DOHH2 (cell line): ENCODE measurements at regions not wholly inside any gene's neighbourhood (a gene's known extent, or its start where the extent isn't known, plus 50 kb on each side); places are given as distances from the start of the nearest gene placed in this dataset.

ENCODE experiments used
- H3F3A ChIP-seq: fragments of 200-600 bp; sonication (generic), shearing (Covaris generic); 2 replicates; pipeline ENCODE4 v1.6.0; 2016; ENCODE audit warnings: antibody characterized with exemption, mild to moderate bottlenecking; ENCODE audit not compliant: control insufficient read depth, insufficient read depth
- H3K27ac ChIP-seq: fragments of 200-600 bp; sonication (generic); 2 replicates; pipeline ENCODE4 v1.5.1; 2014; ENCODE audit warnings: low read depth, mild to moderate bottlenecking, low read length, moderate library complexity
- H3K27me3 ChIP-seq: fragments of 200-600 bp; sonication (generic); 2 replicates; pipeline ENCODE4 v1.6.1; 2014; ENCODE audit warnings: mild to moderate bottlenecking, low read length, mixed read lengths; ENCODE audit not compliant: control insufficient read depth
- H3K36me3 ChIP-seq: fragments of 200-600 bp; sonication (generic); 2 replicates; pipeline ENCODE4 v1.6.1; 2014; ENCODE audit warnings: mild to moderate bottlenecking, low read length, moderate library complexity, mixed read lengths; ENCODE audit not compliant: control insufficient read depth
- H3K4me1 ChIP-seq: fragments of 200-600 bp; sonication (generic); 2 replicates; pipeline ENCODE4 v1.6.1; 2014; ENCODE audit warnings: mild to moderate bottlenecking, low read length, mixed read lengths; ENCODE audit not compliant: control insufficient read depth
- H3K4me2 ChIP-seq: fragments of 200-600 bp; sonication (generic); 2 replicates; pipeline ENCODE4 v1.6.0; 2014; ENCODE audit warnings: mild to moderate bottlenecking, low read length, moderate library complexity
- H3K4me3 ChIP-seq: fragments of 200-600 bp; sonication (generic); 2 replicates; pipeline ENCODE4 v1.5.1; 2014; ENCODE audit warnings: mild to moderate bottlenecking, low read length, mixed read lengths
- H3K79me2 ChIP-seq: fragments of 200-600 bp; sonication (generic); 2 replicates; pipeline ENCODE4 v1.6.1; 2014; ENCODE audit warnings: mild to moderate bottlenecking, low read length, mixed read lengths; ENCODE audit not compliant: control insufficient read depth
- H3K9me2 ChIP-seq: fragments of 200-600 bp; sonication (generic); replicated peaks from 2 replicates; pipeline ENCODE4 v1.6.1; 2014; ENCODE audit warnings: mild to moderate bottlenecking, low read length, mixed read lengths; ENCODE audit not compliant: control insufficient read depth
- H3K9me3 ChIP-seq: fragments of 200-600 bp; sonication (generic); 2 replicates; pipeline ENCODE4 v1.6.1; 2014; ENCODE audit warnings: antibody characterized with exemption, low read length, mixed read lengths; ENCODE audit not compliant: control insufficient read depth, insufficient read depth
- H4K20me1 ChIP-seq: fragments of 200-600 bp; sonication (generic); 2 replicates; pipeline ENCODE4 v1.6.0; 2014; ENCODE audit warnings: low read depth, mild to moderate bottlenecking, antibody characterized with exemption, low read length, moderate library complexity; ENCODE audit not compliant: control insufficient read depth, insufficient read depth
- EZH2phosphoT487 ChIP-seq: fragments of 200-600 bp; sonication (generic); IDR thresholded peaks from 2 replicates; pipeline ENCODE4 v1.6.1; 2017; ENCODE audit warnings: borderline replicate concordance, mild to moderate bottlenecking, antibody characterized with exemption, low read length, moderate library complexity, mixed read lengths
- TF ChIP-seq, protein P1 (sequence below): fragments of 200-600 bp; sonication (generic); IDR thresholded peaks from one replicate; pipeline ENCODE4 v1.5.1; 2014; ENCODE audit warnings: antibody characterized with exemption, mild to moderate bottlenecking, low read depth, low read length; ENCODE audit not compliant: poor library complexity, severe bottlenecking

DNA sequence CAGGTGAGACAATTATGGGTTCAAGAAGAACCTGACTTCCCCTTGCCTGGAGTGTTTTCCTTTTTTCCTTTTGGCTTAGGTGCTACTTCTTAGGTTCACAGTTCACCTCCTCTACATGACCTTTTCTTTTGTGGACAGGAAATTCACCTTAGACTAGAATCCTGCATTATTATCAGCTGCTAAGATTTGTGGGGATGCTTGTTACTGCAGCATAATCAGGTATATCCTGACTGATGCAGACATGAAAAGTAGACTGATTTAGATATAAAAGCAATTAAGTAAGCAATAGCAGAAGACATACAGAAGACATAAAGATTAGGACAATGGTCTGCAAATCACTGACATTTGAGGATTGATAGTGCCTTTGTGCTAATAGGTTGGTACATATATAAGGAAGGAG, 168.3 kb downstream of the SALL1 start:
- no peak overlapping the region for H3K27ac ChIP-seq
- TF ChIP-seq EZH2phosphoT487, result no peak
- TF ChIP-seq, protein P1, sequence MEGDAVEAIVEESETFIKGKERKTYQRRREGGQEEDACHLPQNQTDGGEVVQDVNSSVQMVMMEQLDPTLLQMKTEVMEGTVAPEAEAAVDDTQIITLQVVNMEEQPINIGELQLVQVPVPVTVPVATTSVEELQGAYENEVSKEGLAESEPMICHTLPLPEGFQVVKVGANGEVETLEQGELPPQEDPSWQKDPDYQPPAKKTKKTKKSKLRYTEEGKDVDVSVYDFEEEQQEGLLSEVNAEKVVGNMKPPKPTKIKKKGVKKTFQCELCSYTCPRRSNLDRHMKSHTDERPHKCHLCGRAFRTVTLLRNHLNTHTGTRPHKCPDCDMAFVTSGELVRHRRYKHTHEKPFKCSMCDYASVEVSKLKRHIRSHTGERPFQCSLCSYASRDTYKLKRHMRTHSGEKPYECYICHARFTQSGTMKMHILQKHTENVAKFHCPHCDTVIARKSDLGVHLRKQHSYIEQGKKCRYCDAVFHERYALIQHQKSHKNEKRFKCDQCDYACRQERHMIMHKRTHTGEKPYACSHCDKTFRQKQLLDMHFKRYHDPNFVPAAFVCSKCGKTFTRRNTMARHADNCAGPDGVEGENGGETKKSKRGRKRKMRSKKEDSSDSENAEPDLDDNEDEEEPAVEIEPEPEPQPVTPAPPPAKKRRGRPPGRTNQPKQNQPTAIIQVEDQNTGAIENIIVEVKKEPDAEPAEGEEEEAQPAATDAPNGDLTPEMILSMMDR, result no peak
- no peaks in the 10 kb centered on the region for H3K27me3 ChIP-seq
- no peaks in the 10 kb centered on the region for H3K79me2 ChIP-seq
- H4K20me1 ChIP-seq, result no peaks in the 10 kb centered on the region
- no peak overlapping the region for H3K4me2 ChIP-seq
- no peaks in the 10 kb centered on the region for H3K36me3 ChIP-seq
- no peak overlapping the region for H3K4me3 ChIP-seq
- H3K9me2 ChIP-seq, result no peaks in the 10 kb centered on the region
- no peaks in the 10 kb centered on the region; the same call in 1 of the 2 replicates for H3K9me3 ChIP-seq
- no peaks in the 10 kb centered on the region for H3F3A ChIP-seq
- no peaks in the 10 kb centered on the region for H3K4me1 ChIP-seq

DNA sequence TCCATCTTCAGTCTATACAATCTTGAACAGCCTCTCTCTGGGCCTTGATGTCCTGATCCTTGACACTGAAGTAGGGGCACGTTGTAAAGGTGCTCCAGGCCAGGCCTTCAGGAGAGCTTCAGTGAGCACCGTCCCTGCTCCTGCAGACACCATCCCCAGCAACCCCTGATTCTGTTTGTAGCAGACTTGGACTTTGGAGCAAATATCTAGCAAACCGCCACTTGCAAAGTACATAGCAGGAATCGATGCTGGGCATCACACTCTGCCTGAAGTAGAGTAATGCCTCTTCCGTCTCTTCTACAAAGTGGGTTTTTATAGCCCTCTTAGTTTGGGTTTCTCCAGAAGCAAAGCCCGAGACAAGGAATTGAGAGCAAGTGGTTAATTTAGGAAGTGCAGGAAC, 169.1 kb downstream of the SALL1 start:
- H3K4me2 ChIP-seq, result no peak overlapping the region
- H3F3A ChIP-seq, result no peaks in the 10 kb centered on the region
- H3K36me3 ChIP-seq, result no peaks in the 10 kb centered on the region
- no peaks in the 10 kb centered on the region; the same call in 1 of the 2 replicates for H3K9me3 ChIP-seq
- H3K27me3 ChIP-seq, result no peaks in the 10 kb centered on the region
- H4K20me1 ChIP-seq, result no peaks in the 10 kb centered on the region
- H3K4me1 ChIP-seq, result no peaks in the 10 kb centered on the region
- no peak overlapping the region for H3K4me3 ChIP-seq
- no peaks in the 10 kb centered on the region for H3K79me2 ChIP-seq
- no peaks in the 10 kb centered on the region for H3K9me2 ChIP-seq
- no peak overlapping the region for H3K27ac ChIP-seq
- TF ChIP-seq EZH2phosphoT487, result no peak
- TF ChIP-seq, protein P1, result no peak

DNA sequence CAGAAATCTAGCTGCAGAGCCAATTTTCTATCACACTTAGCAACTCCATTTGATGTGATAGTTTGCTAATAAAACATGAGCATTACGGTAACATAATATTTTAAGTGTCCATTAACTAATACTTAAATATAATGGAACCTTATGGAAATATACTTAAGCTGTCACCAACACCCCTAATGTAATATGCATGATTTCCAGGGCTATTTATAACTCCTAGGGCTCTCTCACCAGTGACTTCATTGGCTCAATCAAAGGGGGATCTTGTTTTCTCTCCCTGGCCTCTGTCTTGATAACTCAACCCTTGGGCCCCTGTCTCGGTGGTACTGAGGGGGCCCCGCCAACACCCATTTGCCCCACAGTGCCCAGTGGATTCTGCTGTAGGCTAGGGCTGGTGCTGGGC, 170.4 kb downstream of the SALL1 start:
- Histone ChIP-seq H3K4me2 (no peak overlapping the region), H3K79me2 (no peaks in the 10 kb centered on the region), H4K20me1 (no peaks in the 10 kb centered on the region), H3K4me1 (no peaks in the 10 kb centered on the region), H3F3A (no peaks in the 10 kb centered on the region), H3K4me3 (no peak overlapping the region), H3K27me3 (no peaks in the 10 kb centered on the region), H3K36me3 (no peaks in the 10 kb centered on the region), H3K9me2 (no peaks in the 10 kb centered on the region), H3K27ac (no peak overlapping the region), H3K9me3 (no peaks in the 10 kb centered on the region; the same call in 1 of the 2 replicates)
- TF ChIP-seq, protein P1, result no peak
- no peak for TF ChIP-seq EZH2phosphoT487
